Transverse colon (tissue), 4 donors: ENCODE measurements at regions not wholly inside any gene's neighbourhood (a gene's known extent, or its start where the extent isn't known, plus 50 kb on each side); places are given as distances from the start of the nearest gene placed in this dataset.

Experiments used
- DNase-seq: peaks from one replicate; pipeline ENCODE4 v3.0.0-alpha.2; 2019
- H3K27ac ChIP-seq, 4 donors: fragments of 200-600 bp; sonication (generic); 2 replicates each; pipeline ENCODE4 v1.5.1; 2016 to 2018; ENCODE audit warnings: inconsistent platforms in 4 of 4
- H3K27me3 ChIP-seq: fragments of 200-600 bp; sonication (generic); 2 replicates; pipeline ENCODE4 v1.5.1; 2017; ENCODE audit warnings: inconsistent platforms
- H3K36me3 ChIP-seq, 4 donors: fragments of 200-600 bp; sonication (generic); 2 replicates each; pipeline ENCODE4 v1.5.1; 2017 to 2019; ENCODE audit warnings: inconsistent platforms in 4 of 4
- H3K4me1 ChIP-seq, 4 donors: fragments of 200-600 bp; sonication (generic); 2 replicates each; pipeline ENCODE4 v1.5.1; 2017 to 2020; ENCODE audit warnings: inconsistent platforms in 4 of 4
- H3K4me3 ChIP-seq, 4 donors: fragments of 200-600 bp; sonication (generic); 1 replicate in 1 of 4; 2 replicates in 3 of 4; pipeline versions ENCODE4 v1.5.1 to v1.6.1; 2017 to 2019; ENCODE audit warnings: inconsistent platforms in 4 of 4
- H3K9me3 ChIP-seq, 2 donors: fragments of 200-600 bp; sonication (generic); 2 replicates each; pipeline ENCODE4 v1.5.1; 2017 to 2019; ENCODE audit warnings: inconsistent platforms in 2 of 2
- CTCF ChIP-seq, 5 experiments: fragments of 200-600 bp in 3 of 5; fragments of 450-650 bp in 2 of 5; sonication (generic) in 3 of 5; IDR thresholded peaks; 1 replicate in 2 of 5; 2 replicates in 3 of 5; pipeline ENCODE4 v1.5.1; 2016 to 2017; ENCODE audit warnings: antibody characterized with exemption in 5 of 5, inconsistent platforms in 3 of 5, mild to moderate bottlenecking in 2 of 5, moderate library complexity in 1 of 5
- EP300 ChIP-seq: sonication (generic); formaldehyde crosslinking; IDR thresholded peaks from one replicate; pipeline ENCODE4 v1.6.1; 2017; ENCODE audit warnings: antibody characterized with exemption, low read depth
- POLR2A ChIP-seq: fragments of 450-650 bp; IDR thresholded peaks from one replicate; pipeline ENCODE4 v1.6.1; 2016; ENCODE audit warnings: antibody characterized with exemption, mild to moderate bottlenecking, moderate library complexity
- POLR2AphosphoS5 ChIP-seq, 3 donors: sonication (generic); formaldehyde crosslinking; IDR thresholded peaks; one replicate each; pipeline ENCODE4 v1.6.1; 2016; ENCODE audit warnings: antibody characterized with exemption in 3 of 3
- WGBS, 2 donors: methylation state at CpG; one replicate each; pipeline ENCODE4 v1.1.5; 2018; ENCODE audit warnings: low coverage in 1 of 2; 5-methylcytosine and 5-hydroxymethylcytosine counted together
- in situ Hi-C, 4 donors: fragments of 200-750 bp; cut with MboI; loops; one replicate each; pipeline versions ENCODE4 v1.15.0 to v1.15.1; 2017; ENCODE audit warnings: low sequenced_read_pairs in 3 of 4, low pct_ligation_motif_present in 1 of 4, low pct_unique_long_range_greater_than_20kb in 1 of 4
- intact Hi-C: fragments of 100-400 bp; cut with DNase I; formaldehyde crosslinking; loops from one replicate; pipeline ENCODE4 v1.15.1; 2023; ENCODE audit warnings: low total_unique reads

DNA sequence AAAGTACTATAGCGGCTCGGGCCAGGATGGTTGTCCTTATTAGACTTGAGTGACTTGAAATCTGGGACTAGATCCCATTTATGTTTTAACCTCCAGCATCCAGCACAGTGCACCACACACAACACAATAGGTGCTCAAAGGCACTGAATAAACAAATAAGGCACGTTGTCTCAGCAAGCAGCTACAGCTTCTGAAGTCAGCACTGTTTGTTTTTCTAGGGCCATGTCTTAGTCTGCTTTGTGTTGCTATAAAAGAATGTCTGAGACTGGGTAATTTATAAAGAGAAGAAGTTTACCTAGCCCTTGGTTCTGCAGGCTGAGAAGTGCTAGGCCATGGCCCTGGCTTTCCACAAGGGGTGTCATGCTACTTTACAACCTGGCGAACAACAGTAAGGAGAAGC, 102.1 kb upstream of the LNX1 start:
- no peak for TF ChIP-seq EP300
- no peak for TF ChIP-seq POLR2AphosphoS5 (IDR thresholded peaks at IDR 0.05)
- TF ChIP-seq CTCF (IDR thresholded peaks at IDR 0.05): no peak
- TF ChIP-seq POLR2A: no peak
- in situ Hi-C loops (no loop called here), intact Hi-C loops (no loop called here)
- DNase-seq: no peak
- H3K36me3 ChIP-seq: no peaks in the 10 kb centered on the region
- no peak overlapping the region for H3K27ac ChIP-seq
- H3K9me3 ChIP-seq: no peaks in the 10 kb centered on the region
- no peaks in the 10 kb centered on the region for H3K4me1 ChIP-seq
- H3K27me3 ChIP-seq: no peaks in the 10 kb centered on the region
- WGBS, 2 donors: 29 to 80% methylated on average over 1 to 4 of the region's 4 CpGs
- no peak overlapping the region for H3K4me3 ChIP-seq

DNA sequence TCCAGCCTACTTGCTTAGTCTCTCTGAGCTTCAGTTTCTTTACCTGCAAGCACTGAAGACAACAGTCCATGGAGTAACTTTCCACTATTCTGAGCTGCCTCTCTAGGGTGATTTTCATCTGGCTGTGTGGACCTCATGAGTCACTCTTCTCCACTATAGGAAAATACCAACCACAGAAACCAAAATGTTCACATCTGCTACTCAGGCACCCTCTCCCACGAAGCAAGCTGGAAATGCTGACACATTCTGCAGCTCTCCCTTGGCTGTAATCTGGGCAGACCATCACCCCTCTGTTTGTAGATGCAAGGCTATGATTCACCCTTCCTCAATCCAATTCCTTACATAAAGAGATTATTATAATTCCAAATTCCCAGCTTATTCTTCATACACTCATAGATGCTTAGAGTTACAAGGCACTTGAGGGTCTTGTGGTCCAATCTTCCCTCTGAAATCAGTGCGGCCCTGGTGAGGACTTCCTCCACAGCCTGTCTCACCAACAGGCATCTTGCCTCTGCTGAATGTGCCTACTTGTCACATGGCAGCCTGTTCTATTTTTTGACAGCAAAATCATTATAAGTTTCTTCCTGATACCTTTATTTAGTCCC, 97.0 kb upstream of the LNX1 start:
- Histone ChIP-seq H3K4me3 (no peak overlapping the region), H3K9me3 (no peaks in the 10 kb centered on the region), H3K27ac (peak overlapping the region in 2 of 4 donors; percentile 22 to 40), H3K4me1 (no peaks in the 10 kb centered on the region), H3K27me3 (no peaks in the 10 kb centered on the region), H3K36me3 (no peaks in the 10 kb centered on the region)
- TF ChIP-seq EP300 (no peak), POLR2AphosphoS5 (IDR thresholded peaks at IDR 0.05) (no peak), POLR2A (no peak), CTCF (IDR thresholded peaks at IDR 0.05) (no peak)
- WGBS, 2 donors: 20 to 52% methylated on average over 1 to 2 of the region's 2 CpGs
- DNase-seq: no peak
- in situ Hi-C loops: no loop called here
- intact Hi-C loops: no loop called here

DNA sequence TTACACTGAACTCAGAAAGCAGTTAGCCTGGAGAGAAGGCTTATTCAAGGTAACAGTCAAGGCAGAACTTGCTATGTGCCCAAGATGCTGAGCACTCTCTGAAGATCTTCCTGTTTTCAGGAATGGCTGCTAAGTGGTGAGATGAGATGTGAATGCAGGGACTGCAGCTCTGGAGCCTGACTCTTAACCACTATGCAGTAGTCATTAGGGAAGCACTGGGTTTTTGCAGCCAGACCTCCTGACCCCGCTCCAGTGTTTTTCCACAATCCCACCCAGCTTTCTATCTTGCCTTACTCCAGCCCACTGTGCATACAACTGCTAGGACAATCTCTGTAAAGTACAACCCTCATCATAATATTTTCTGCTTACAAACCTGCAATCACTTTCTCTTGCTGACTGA, 95.2 kb upstream of the LNX1 start:
- in situ Hi-C loops: no loop called here
- Histone ChIP-seq H3K36me3 (no peaks in the 10 kb centered on the region), H3K4me3 (no peak overlapping the region), H3K4me1 (no peaks in the 10 kb centered on the region), H3K27me3 (no peaks in the 10 kb centered on the region), H3K27ac (no peak overlapping the region), H3K9me3 (no peaks in the 10 kb centered on the region)
- WGBS, 2 donors: 88 to 92% methylated on average over 1 of the region's 1 CpG
- no peak for DNase-seq
- no peak for TF ChIP-seq CTCF (IDR thresholded peaks at IDR 0.05)
- no peak for TF ChIP-seq POLR2A
- no peak for TF ChIP-seq POLR2AphosphoS5 (IDR thresholded peaks at IDR 0.05)
- TF ChIP-seq EP300: no peak
- intact Hi-C loops: no loop called here

GRCh38 chr4:53684136-53685130, 93.1 kb upstream of the LNX1 start:
- in situ Hi-C loops (no loop called here), intact Hi-C loops (no loop called here)
- no peak for TF ChIP-seq EP300
- no peak for TF ChIP-seq POLR2AphosphoS5 (IDR thresholded peaks at IDR 0.05)
- no peak for TF ChIP-seq POLR2A
- TF ChIP-seq CTCF (IDR thresholded peaks at IDR 0.05): no peak
- Histone ChIP-seq H3K9me3 (no peaks in the 10 kb centered on the region), H3K36me3 (no peaks in the 10 kb centered on the region), H3K27ac (peak overlapping the region in 1 of 4 donors; percentile 26), H3K27me3 (no peaks in the 10 kb centered on the region), H3K4me3 (no peak overlapping the region), H3K4me1 (no peaks in the 10 kb centered on the region)
- no peak for DNase-seq
- 69 to 87% methylated on average over 3 to 6 of the region's 6 CpGs for WGBS, 2 donors
